Neural cell (in vitro differentiated cells): ENCODE measurements at regions not wholly inside any gene's neighbourhood (a gene's known extent, or its start where the extent isn't known, plus 50 kb on each side); places are given as distances from the start of the nearest gene placed in this dataset.

Source experiments
- H2AFZ ChIP-seq: fragments of 200-600, 300-800 bp; sonication (generic), shearing (Covaris generic); 2 replicates; pipeline ENCODE4 v1.6.0; 2014; ENCODE audit warnings: low read depth, mild to moderate bottlenecking, antibody characterized with exemption, low read length, moderate library complexity
- H3F3A ChIP-seq: fragments of 200-600 bp; shearing (Covaris generic); 2 replicates; pipeline ENCODE4 v1.6.1; 2016; ENCODE audit warnings: mild to moderate bottlenecking, moderate library complexity, mixed read lengths, antibody characterized with exemption, low read length; ENCODE audit not compliant: insufficient read depth, poor library complexity, severe bottlenecking
- H3K27ac ChIP-seq: fragments of 200-600, 300-800 bp; sonication (generic), shearing (Covaris generic); 2 replicates; pipeline ENCODE4 v1.5.1; 2014; ENCODE audit warnings: mild to moderate bottlenecking, low read length, moderate library complexity
- H3K27me3 ChIP-seq: fragments of 300-800, 200-600 bp; sonication (generic), shearing (Covaris generic); 2 replicates; pipeline ENCODE4 v1.6.0; 2014; ENCODE audit warnings: mild to moderate bottlenecking, low read depth, low read length, moderate library complexity; ENCODE audit not compliant: insufficient read depth
- H3K36me3 ChIP-seq: fragments of 300-800, 200-600 bp; sonication (generic), shearing (Covaris generic); 2 replicates; pipeline ENCODE4 v1.5.1; 2014; ENCODE audit warnings: mild to moderate bottlenecking, antibody characterized with exemption, low read length, moderate library complexity; ENCODE audit not compliant: insufficient read depth
- H3K4me2 ChIP-seq: fragments of 300-800, 200-600 bp; sonication (generic), shearing (Covaris generic); 2 replicates; pipeline ENCODE4 v1.6.0; 2014; ENCODE audit warnings: mild to moderate bottlenecking, low read length
- H3K4me3 ChIP-seq: fragments of 300-800, 200-600 bp; sonication (generic), shearing (Covaris generic); 2 replicates; pipeline ENCODE4 v1.5.1; 2014; ENCODE audit warnings: mild to moderate bottlenecking, low read length, moderate library complexity
- H3K79me2 ChIP-seq: fragments of 200-600 bp; shearing (Covaris generic); replicated peaks from 2 replicates; pipeline ENCODE4 v1.6.0; 2014; ENCODE audit warnings: mild to moderate bottlenecking, low read length, moderate library complexity; ENCODE audit not compliant: insufficient read depth
- H3K9ac ChIP-seq: fragments of 300-800, 200-600 bp; sonication (generic), shearing (Covaris generic); 2 replicates; pipeline ENCODE4 v1.6.1; 2016; ENCODE audit warnings: mild to moderate bottlenecking, low read length, mixed read lengths
- H3K9me2 ChIP-seq: fragments of 200-600 bp; shearing (Covaris generic); 2 replicates; pipeline ENCODE4 v1.6.1; 2016; ENCODE audit warnings: mild to moderate bottlenecking, low read length, mixed read lengths; ENCODE audit not compliant: insufficient read depth
- H3K9me3 ChIP-seq: fragments of 200-600, 300-800 bp; sonication (generic), shearing (Covaris generic); 2 replicates; pipeline ENCODE4 v1.6.1; 2016; ENCODE audit warnings: mild to moderate bottlenecking, mixed run types, low read length, moderate library complexity, mixed read lengths
- H4K20me1 ChIP-seq: fragments of 200-600 bp; shearing (Covaris generic); 2 replicates; pipeline ENCODE4 v1.6.1; 2016; ENCODE audit warnings: mild to moderate bottlenecking, mixed run types; ENCODE audit not compliant: insufficient read depth
- CTCF ChIP-seq: fragments of 450-650 bp; IDR thresholded peaks from 2 replicates; pipeline ENCODE4 v1.5.1; 2014; ENCODE audit warnings: antibody characterized with exemption, mild to moderate bottlenecking, moderate library complexity; ENCODE audit not compliant: poor library complexity, severe bottlenecking
- EP300 ChIP-seq: fragments of 450-650 bp; conservative IDR thresholded peaks from 2 replicates; pipeline ENCODE4 v1.6.1; 2014; ENCODE audit warnings: antibody characterized with exemption, mild to moderate bottlenecking, moderate library complexity; ENCODE audit not compliant: poor library complexity, severe bottlenecking
- EZH2 ChIP-seq: fragments of 200-600, 300-800 bp; shearing (Covaris generic), sonication (generic); IDR thresholded peaks from 2 replicates; pipeline ENCODE4 v1.6.1; 2014; ENCODE audit warnings: antibody characterized with exemption, low read length, borderline replicate concordance, mild to moderate bottlenecking; ENCODE audit not compliant: insufficient read depth, poor library complexity, severe bottlenecking
- MXI1 ChIP-seq: fragments of 450-650 bp; conservative IDR thresholded peaks from 2 replicates; pipeline ENCODE4 v1.6.1; 2014; ENCODE audit warnings: antibody characterized with exemption, mild to moderate bottlenecking; ENCODE audit not compliant: poor library complexity, severe bottlenecking
- POLR2AphosphoS5 ChIP-seq: IDR thresholded peaks from 2 replicates; pipeline ENCODE4 v1.6.1; 2012
- RAD21 ChIP-seq: fragments of 450-650 bp; conservative IDR thresholded peaks from 2 replicates; pipeline ENCODE4 v1.6.1; 2014; ENCODE audit warnings: antibody characterized with exemption, mild to moderate bottlenecking, moderate library complexity
- REST ChIP-seq: IDR thresholded peaks from 2 replicates; pipeline ENCODE4 v1.6.1; 2012; ENCODE audit warnings: borderline replicate concordance
- SMC3 ChIP-seq: fragments of 450-650 bp; conservative IDR thresholded peaks from 2 replicates; pipeline ENCODE4 v1.6.1; 2014; ENCODE audit warnings: antibody characterized with exemption, mild to moderate bottlenecking, moderate library complexity; ENCODE audit not compliant: poor library complexity
- TAF1 ChIP-seq: IDR thresholded peaks from 2 replicates; pipeline ENCODE4 v1.6.1; 2012; ENCODE audit warnings: low read depth

GRCh38 chr6:2344319-2344905 is 99.0 kb upstream of the GMDS start:
- no peaks in the 10 kb centered on the region for H3K36me3 ChIP-seq
- no peaks in the 10 kb centered on the region for H3K9me3 ChIP-seq
- no peaks in the 10 kb centered on the region for H3K79me2 ChIP-seq
- no peaks in the 10 kb centered on the region for H3K27me3 ChIP-seq
- no peak overlapping the region for H3K4me2 ChIP-seq
- no peaks in the 10 kb centered on the region for H4K20me1 ChIP-seq
- TF ChIP-seq TAF1, result no peak
- no peak for TF ChIP-seq MXI1
- no peak for TF ChIP-seq EZH2
- TF ChIP-seq CTCF, result no peak
- TF ChIP-seq REST, result no peak
- TF ChIP-seq RAD21, result no peak
- no peak for TF ChIP-seq SMC3
- TF ChIP-seq EP300, result no peak
- no peak overlapping the region for H2AFZ ChIP-seq
- no peak overlapping the region for H3K9ac ChIP-seq
- H3F3A ChIP-seq, result no peaks in the 10 kb centered on the region
- H3K27ac ChIP-seq, result no peak overlapping the region
- no peaks in the 10 kb centered on the region for H3K9me2 ChIP-seq
- H3K4me3 ChIP-seq, result no peak overlapping the region

GRCh38 chr6:2327591-2327990 is 82.2 kb upstream of the GMDS start:
- TF ChIP-seq EZH2, result no peak
- TF ChIP-seq POLR2AphosphoS5, result no peak
- TF ChIP-seq MXI1, result no peak
- no peak for TF ChIP-seq TAF1
- no peak for TF ChIP-seq SMC3
- no peak for TF ChIP-seq EP300
- TF ChIP-seq RAD21, result no peak
- no peak for TF ChIP-seq REST
- TF ChIP-seq CTCF, result no peak
- Histone ChIP-seq H3K9me3 (peaks cover 2% of the 10 kb centered on the region), H3K79me2 (no peaks in the 10 kb centered on the region), H4K20me1 (no peaks in the 10 kb centered on the region), H3F3A (no peaks in the 10 kb centered on the region), H3K27ac (no peak overlapping the region), H3K4me2 (no peak overlapping the region), H3K9ac (no peak overlapping the region), H3K36me3 (no peaks in the 10 kb centered on the region), H3K27me3 (no peaks in the 10 kb centered on the region), H3K9me2 (no peaks in the 10 kb centered on the region), H2AFZ (no peak overlapping the region), H3K4me3 (no peak overlapping the region)
